ENCODE measurements at regions not wholly inside any gene's neighbourhood (a gene's known extent, or its start where the extent isn't known, plus 50 kb on each side); places are given as distances from the start of the nearest gene placed in this dataset.

DNA sequence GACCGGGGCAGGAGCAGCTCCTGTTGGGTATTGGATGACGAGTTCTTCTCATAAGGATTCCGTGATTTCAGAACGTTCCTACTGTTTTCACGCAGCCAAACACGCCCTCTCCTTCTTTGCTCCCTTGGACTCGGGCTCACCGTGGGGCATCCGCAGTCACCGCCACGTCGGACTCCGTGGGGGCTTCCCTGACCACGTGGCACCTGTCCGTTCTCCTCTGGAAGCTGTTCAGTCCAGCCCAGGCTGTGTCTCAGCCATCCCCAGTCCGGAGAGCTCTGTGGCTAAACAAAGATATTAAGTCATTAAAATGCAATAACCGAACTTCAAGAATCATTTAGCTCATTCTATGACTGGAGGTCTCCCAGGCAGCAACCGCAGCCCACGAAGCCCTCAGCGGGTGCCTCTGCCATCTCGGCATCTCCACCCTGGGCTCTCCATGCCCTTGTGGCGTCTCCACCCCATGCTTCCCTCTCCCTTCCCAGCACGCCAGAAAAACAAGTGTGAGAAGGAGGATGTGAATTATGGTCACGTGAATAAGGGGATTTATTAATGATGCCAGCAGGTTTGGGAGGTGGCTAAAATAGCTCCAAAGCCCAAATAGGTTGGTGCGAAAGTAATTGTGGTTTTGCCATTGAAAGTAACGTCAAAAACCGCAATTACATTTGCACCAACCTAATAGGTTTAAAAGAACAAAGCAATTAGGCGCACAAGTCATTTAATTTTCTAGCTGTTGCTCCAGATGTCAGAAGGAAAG lies 224.6 kb upstream of the PPP2R2D start:
- H3K4me1 ChIP-seq (ENCODE audit: insufficient read depth, low read length), result peaks cover 5% of the 10 kb centered on the region; the same call in 1 of the 2 replicates
- no peak overlapping the region for H3K18ac ChIP-seq (ENCODE audit: insufficient read length, low read depth, low read length)
- Mint-ChIP-seq H3K27me3 (ENCODE audit: low read depth) (peaks cover 31% of the 10 kb centered on the region), H3K4me1 (peaks cover 37 to 40% of the 10 kb centered on the region in 2 experiments), H3K4me3 (peak overlapping the region; percentile 40 to 61; a peak in 3 of 5 replicates), H3K9me3 (peaks cover 17 to 18% of the 10 kb centered on the region in 2 experiments), H3K27ac (no peak overlapping the region; a peak in 2 of 7 replicates), H3K36me3 (ENCODE audit: insufficient read depth in 1 of 3, low read depth in 3 of 3) (peaks cover 2 to 18% (median 9%) of the 10 kb centered on the region in 3 experiments; a peak in 5 of 7 replicates)
- no peak overlapping the region for H2AK5ac ChIP-seq (ENCODE audit: insufficient read length, low read length)
- H2BK5ac ChIP-seq (ENCODE audit: insufficient read length, low read length), result no peak overlapping the region
- H3K27me3 ChIP-seq (ENCODE audit: insufficient read depth, low read length), result no peaks in the 10 kb centered on the region
- H3K79me1 ChIP-seq (ENCODE audit: insufficient read depth, low read depth, low read length, poor library complexity, severe bottlenecking), result no peaks in the 10 kb centered on the region
- H4K8ac ChIP-seq (replicated peaks; ENCODE audit: insufficient read length, low read depth, low read length), result no peak overlapping the region
- H3K56ac ChIP-seq (ENCODE audit: insufficient read length, low read depth, low read length), result no peak overlapping the region
- H2BK12ac ChIP-seq (ENCODE audit: insufficient read length, low read depth, low read length), result no peak overlapping the region
- H4K5ac ChIP-seq (ENCODE audit: insufficient read length, low read depth, low read length), result no peak overlapping the region
- H3K14ac ChIP-seq (ENCODE audit: insufficient read depth, low read length), result 0 out of 2 replicates have a peak overlapping the region, but pooled peaks have one; percentile 3
- H3K27ac ChIP-seq (ENCODE audit: insufficient read length, low read depth, low read length), result no peak overlapping the region
- no peak overlapping the region for H3K4ac ChIP-seq (ENCODE audit: low read depth, low read length)
- peaks cover 2% of the 10 kb centered on the region for H3K23me2 ChIP-seq (ENCODE audit: insufficient read length, low read depth, low read length, poor library complexity, severe bottlenecking)
- no peak overlapping the region for H2AFZ ChIP-seq (ENCODE audit: low read length)
- H2BK120ac ChIP-seq (ENCODE audit: low read depth, low read length, poor library complexity, severe bottlenecking), result no peak overlapping the region
- H4K20me1 ChIP-seq (ENCODE audit: control insufficient read depth, insufficient read depth, insufficient read length), result no peaks in the 10 kb centered on the region
- H4K91ac ChIP-seq (ENCODE audit: insufficient read length, low read depth, low read length), result no peak overlapping the region
- TF ChIP-seq, protein P1, sequence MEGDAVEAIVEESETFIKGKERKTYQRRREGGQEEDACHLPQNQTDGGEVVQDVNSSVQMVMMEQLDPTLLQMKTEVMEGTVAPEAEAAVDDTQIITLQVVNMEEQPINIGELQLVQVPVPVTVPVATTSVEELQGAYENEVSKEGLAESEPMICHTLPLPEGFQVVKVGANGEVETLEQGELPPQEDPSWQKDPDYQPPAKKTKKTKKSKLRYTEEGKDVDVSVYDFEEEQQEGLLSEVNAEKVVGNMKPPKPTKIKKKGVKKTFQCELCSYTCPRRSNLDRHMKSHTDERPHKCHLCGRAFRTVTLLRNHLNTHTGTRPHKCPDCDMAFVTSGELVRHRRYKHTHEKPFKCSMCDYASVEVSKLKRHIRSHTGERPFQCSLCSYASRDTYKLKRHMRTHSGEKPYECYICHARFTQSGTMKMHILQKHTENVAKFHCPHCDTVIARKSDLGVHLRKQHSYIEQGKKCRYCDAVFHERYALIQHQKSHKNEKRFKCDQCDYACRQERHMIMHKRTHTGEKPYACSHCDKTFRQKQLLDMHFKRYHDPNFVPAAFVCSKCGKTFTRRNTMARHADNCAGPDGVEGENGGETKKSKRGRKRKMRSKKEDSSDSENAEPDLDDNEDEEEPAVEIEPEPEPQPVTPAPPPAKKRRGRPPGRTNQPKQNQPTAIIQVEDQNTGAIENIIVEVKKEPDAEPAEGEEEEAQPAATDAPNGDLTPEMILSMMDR (conservative IDR thresholded peaks at IDR 0.05), result no peak
- H3T11ph ChIP-seq (ENCODE audit: low read length), result no peak overlapping the region
- no peak overlapping the region for H2BK20ac ChIP-seq (ENCODE audit: low read depth, low read length, poor library complexity, severe bottlenecking)
- no peaks in the 10 kb centered on the region for H3K9me3 ChIP-seq (ENCODE audit: control insufficient read depth, low read depth, low read length)
- no peak for DNase-seq
- H3K23ac ChIP-seq (ENCODE audit: insufficient read length, low read depth, low read length), result no peak overlapping the region
- H3K79me2 ChIP-seq (ENCODE audit: insufficient read depth, low read length), result no peaks in the 10 kb centered on the region
- H3K9ac ChIP-seq (ENCODE audit: extremely low read depth, insufficient read length, low read length), result no peak overlapping the region
- no CpG with 5 or more reads among the region's 28 CpGs for WGBS (ENCODE audit: extremely low coverage, insufficient read length, low lambda C conversion rate)
- peak overlapping the region; percentile 36 for H3K4me2 ChIP-seq (ENCODE audit: insufficient read depth, insufficient read length, low read length)
- H2BK15ac ChIP-seq (ENCODE audit: low read depth, low read length), result no peak overlapping the region
